LNCaP clone FGC (cell line): ENCODE measurements at regions not wholly inside any gene's neighbourhood (a gene's known extent, or its start where the extent isn't known, plus 50 kb on each side); places are given as distances from the start of the nearest gene placed in this dataset.
A peak's percentile ranks its signal among the peaks of the same experiment; 100 is the strongest.

Source experiments
- DNase-seq: peaks from one replicate; pipeline ENCODE4 v3.0.0-alpha.2; 2011; ENCODE audit warnings: low read depth
- H3K4me3 ChIP-seq: 2 replicates; pipeline ENCODE4 v1.5.1; 2011; ENCODE audit warnings: mild to moderate bottlenecking, low read depth, low read length, control low read depth
- CTCF ChIP-seq: IDR thresholded peaks from 2 replicates; pipeline ENCODE4 v1.5.1; 2012; ENCODE audit warnings: mild to moderate bottlenecking; ENCODE audit not compliant: control insufficient read depth, insufficient read depth; ENCODE audit errors: extremely low read depth

- no peak for TF ChIP-seq CTCF
- no peak overlapping the region for H3K4me3 ChIP-seq
- DNase-seq = no peak
These were observed 185.7 kb downstream of the KATNAL1 start for GRCh38 chr13:30121666-30122065.

GRCh38 chr13:30121244-30121643 is 186.1 kb downstream of the KATNAL1 start:
- no peak for TF ChIP-seq CTCF
- no peak overlapping the region for H3K4me3 ChIP-seq
- no peak for DNase-seq

- no peak overlapping the region for H3K4me3 ChIP-seq
- TF ChIP-seq CTCF = no peak
- DNase-seq = no peak
These were observed 187.1 kb downstream of the KATNAL1 start for GRCh38 chr13:30120133-30120822.

GRCh38 chr13:30119476-30119875 is 187.9 kb downstream of the KATNAL1 start:
- TF ChIP-seq CTCF = no peak
- DNase-seq = no peak
- H3K4me3 ChIP-seq = no peak overlapping the region

- no peak overlapping the region for H3K4me3 ChIP-seq
- TF ChIP-seq CTCF = no peak
- no peak for DNase-seq
These were observed 191.0 kb downstream of the KATNAL1 start for GRCh38 chr13:30116379-30116778.

GRCh38 chr13:30115257-30115600 is 192.1 kb downstream of the KATNAL1 start:
- H3K4me3 ChIP-seq = peak overlapping the region; percentile 44
- DNase-seq = no peak
- no peak for TF ChIP-seq CTCF
